PC-3 (cell line): ENCODE measurements at regions not wholly inside any gene's neighbourhood (a gene's known extent, or its start where the extent isn't known, plus 50 kb on each side); places are given as distances from the start of the nearest gene placed in this dataset.

ENCODE experiments used
- ATAC-seq: fragments of 200-7000 bp; cut with Tn5 transposase; 2 replicates; pipeline ENCODE4 v1.9.1; 2020; ENCODE audit warnings: mild to moderate bottlenecking, moderate library complexity
- BruUV-seq: library from RNA; stranded (reverse); fragments of 400-500 nt; replicated peaks from 2 replicates; lab custom pipeline; 2021; lab: Mats Ljungman, UMichigan
- CTCF ChIA-PET: fragments of 300-600 bp; sonication (Branson Sonifier 250); formaldehyde crosslinking; loops from one replicate; lab custom pipeline; 2022; ENCODE audit warnings: antibody characterized with exemption; lab: Charles Lee
- POLR2A ChIA-PET: fragments of 300-600 bp; sonication (Branson Sonifier 250); formaldehyde crosslinking; loops from one replicate; lab custom pipeline; 2022; ENCODE audit warnings: antibody characterized with exemption; ENCODE audit not compliant: unreplicated experiment; lab: Charles Lee
- DNase-seq: peaks from one replicate; pipeline ENCODE4 v3.0.0-alpha.2; 2015
- H2AFZ ChIP-seq: fragments of 300-600 bp; sonication (generic); 2 replicates; pipeline ENCODE4 v1.6.0; 2016; ENCODE audit warnings: antibody characterized with exemption, low read length
- H3F3A ChIP-seq: fragments of 300-600 bp; sonication (generic); one replicate; pipeline ENCODE4 v1.6.0; 2017; ENCODE audit warnings: antibody characterized with exemption, low read length, control low read depth, mild to moderate bottlenecking; ENCODE audit not compliant: unreplicated experiment
- H3K27ac ChIP-seq: fragments of 300-600 bp; sonication (generic); 2 replicates; pipeline ENCODE4 v1.5.1; 2016; ENCODE audit warnings: mild to moderate bottlenecking, low read length
- H3K27me3 ChIP-seq: fragments of 300-600 bp; sonication (generic); 2 replicates; pipeline ENCODE4 v1.6.1; 2016; ENCODE audit warnings: low read length, mixed read lengths
- H3K36me3 ChIP-seq: fragments of 300-600 bp; sonication (generic); 2 replicates; pipeline ENCODE4 v1.6.1; 2016; ENCODE audit warnings: low read depth, mixed run types, low read length, mixed read lengths
- H3K4me1 ChIP-seq: fragments of 300-600 bp; sonication (generic); 2 replicates; pipeline ENCODE4 v1.5.1; 2016; ENCODE audit warnings: low read length; ENCODE audit not compliant: insufficient read depth
- H3K4me2 ChIP-seq: fragments of 300-600 bp; sonication (generic); 2 replicates; pipeline ENCODE4 v1.6.0; 2016; ENCODE audit warnings: low read length
- H3K4me3 ChIP-seq: fragments of 300-600 bp; sonication (generic); 2 replicates; pipeline ENCODE4 v1.5.1; 2016; ENCODE audit warnings: mild to moderate bottlenecking, low read length, mixed read lengths
- H3K79me2 ChIP-seq: fragments of 300-600 bp; sonication (generic); 2 replicates; pipeline ENCODE4 v1.6.1; 2017; ENCODE audit warnings: low read length, mixed read lengths
- H3K9ac ChIP-seq: fragments of 300-600 bp; sonication (generic); 2 replicates; pipeline ENCODE4 v1.6.0; 2016; ENCODE audit warnings: mild to moderate bottlenecking, low read length
- H3K9me2 ChIP-seq: fragments of 300-600 bp; sonication (generic); replicated peaks from 2 replicates; pipeline ENCODE4 v1.6.1; 2016; ENCODE audit warnings: mixed run types, low read length, mixed read lengths
- H3K9me3 ChIP-seq: fragments of 300-600 bp; sonication (generic); 2 replicates; pipeline ENCODE4 v1.6.1; 2016; ENCODE audit warnings: low read length, mixed read lengths
- H4K20me1 ChIP-seq: fragments of 300-600 bp; sonication (generic); 2 replicates; pipeline ENCODE4 v1.6.1; 2016; ENCODE audit warnings: low read length, mixed read lengths
- EZH2 ChIP-seq: fragments of 300-600 bp; sonication (generic); IDR thresholded peaks from one replicate; pipeline ENCODE4 v1.6.1; 2017; ENCODE audit warnings: antibody characterized with exemption, mild to moderate bottlenecking, low read length; ENCODE audit not compliant: unreplicated experiment
- EZH2phosphoT487 ChIP-seq: fragments of 300-600 bp; sonication (generic); IDR thresholded peaks from 2 replicates; pipeline ENCODE4 v1.6.1; 2018; ENCODE audit warnings: mild to moderate bottlenecking, antibody characterized with exemption, low read length, borderline replicate concordance
- intact Hi-C: fragments of 100-400 bp; cut with micrococcal nuclease; formaldehyde crosslinking; loops from 2 replicates; pipeline ENCODE4 v1.9.0; 2023
- TF ChIP-seq, protein P1 (sequence below): fragments of 300-600 bp; sonication (generic); conservative IDR thresholded peaks from 2 replicates; pipeline ENCODE4 v1.5.1; 2017; ENCODE audit warnings: antibody characterized with exemption, low read depth, mild to moderate bottlenecking, low read length

DNA sequence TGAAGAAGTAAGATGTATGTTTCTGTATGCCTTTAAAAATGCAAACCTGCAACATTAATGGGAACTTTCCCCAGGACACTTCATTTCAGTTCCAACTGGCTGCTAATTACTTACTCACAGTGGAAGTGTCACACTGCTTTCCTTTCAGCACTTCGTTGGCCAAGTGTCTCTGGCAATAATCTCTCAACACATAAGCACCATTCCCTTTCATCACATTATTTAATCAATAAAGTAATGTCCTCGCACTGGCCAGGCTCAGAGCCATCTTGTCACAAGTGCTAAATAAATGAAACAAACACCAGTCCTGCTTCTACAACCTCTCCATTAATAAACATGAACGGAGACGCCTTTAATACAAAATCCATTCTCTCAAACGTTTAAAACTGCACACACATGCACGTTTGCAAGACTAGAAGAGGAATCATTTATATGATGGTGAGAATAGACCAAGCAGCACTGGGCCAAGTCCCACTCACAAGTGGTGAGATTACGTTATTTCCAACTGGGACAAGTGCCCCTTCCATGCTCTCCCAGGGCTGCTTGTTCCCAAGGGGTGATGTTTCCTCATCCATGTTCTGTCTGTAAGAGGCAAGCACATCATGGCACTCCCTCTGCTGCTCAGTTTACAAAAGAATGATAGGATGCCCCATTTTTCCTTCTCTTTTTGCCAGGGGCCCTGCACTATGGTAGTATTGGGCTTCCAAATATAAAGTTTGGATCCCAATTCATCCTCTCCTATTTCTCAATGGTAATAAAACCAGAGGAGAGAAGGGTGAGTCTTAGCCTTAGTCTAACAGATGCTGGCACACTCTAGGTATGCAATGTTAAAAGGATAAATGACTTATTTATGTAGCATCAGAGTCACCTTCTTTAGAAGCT is 56.8 kb upstream of the ETAA1 start:
- Histone ChIP-seq H3K79me2 (no peaks in the 10 kb centered on the region), H4K20me1 (no peaks in the 10 kb centered on the region), H3K27ac (no peak overlapping the region), H2AFZ (no peak overlapping the region), H3F3A (no peaks in the 10 kb centered on the region), H3K9me3 (no peaks in the 10 kb centered on the region), H3K9me2 (no peaks in the 10 kb centered on the region), H3K4me2 (no peak overlapping the region), H3K36me3 (no peaks in the 10 kb centered on the region), H3K27me3 (no peaks in the 10 kb centered on the region), H3K4me3 (no peak overlapping the region), H3K9ac (no peak overlapping the region), H3K4me1 (no peaks in the 10 kb centered on the region)
- no peak for TF ChIP-seq EZH2
- TF ChIP-seq, protein P1, sequence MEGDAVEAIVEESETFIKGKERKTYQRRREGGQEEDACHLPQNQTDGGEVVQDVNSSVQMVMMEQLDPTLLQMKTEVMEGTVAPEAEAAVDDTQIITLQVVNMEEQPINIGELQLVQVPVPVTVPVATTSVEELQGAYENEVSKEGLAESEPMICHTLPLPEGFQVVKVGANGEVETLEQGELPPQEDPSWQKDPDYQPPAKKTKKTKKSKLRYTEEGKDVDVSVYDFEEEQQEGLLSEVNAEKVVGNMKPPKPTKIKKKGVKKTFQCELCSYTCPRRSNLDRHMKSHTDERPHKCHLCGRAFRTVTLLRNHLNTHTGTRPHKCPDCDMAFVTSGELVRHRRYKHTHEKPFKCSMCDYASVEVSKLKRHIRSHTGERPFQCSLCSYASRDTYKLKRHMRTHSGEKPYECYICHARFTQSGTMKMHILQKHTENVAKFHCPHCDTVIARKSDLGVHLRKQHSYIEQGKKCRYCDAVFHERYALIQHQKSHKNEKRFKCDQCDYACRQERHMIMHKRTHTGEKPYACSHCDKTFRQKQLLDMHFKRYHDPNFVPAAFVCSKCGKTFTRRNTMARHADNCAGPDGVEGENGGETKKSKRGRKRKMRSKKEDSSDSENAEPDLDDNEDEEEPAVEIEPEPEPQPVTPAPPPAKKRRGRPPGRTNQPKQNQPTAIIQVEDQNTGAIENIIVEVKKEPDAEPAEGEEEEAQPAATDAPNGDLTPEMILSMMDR = no peak
- no peak for TF ChIP-seq EZH2phosphoT487
- DNase-seq (no peak), ATAC-seq (no peak)
- ChIA-PET POLR2A (no interaction called here), CTCF (no interaction called here)
- no TSS peak for BruUV-seq
- intact Hi-C loops = no loop called here

DNA sequence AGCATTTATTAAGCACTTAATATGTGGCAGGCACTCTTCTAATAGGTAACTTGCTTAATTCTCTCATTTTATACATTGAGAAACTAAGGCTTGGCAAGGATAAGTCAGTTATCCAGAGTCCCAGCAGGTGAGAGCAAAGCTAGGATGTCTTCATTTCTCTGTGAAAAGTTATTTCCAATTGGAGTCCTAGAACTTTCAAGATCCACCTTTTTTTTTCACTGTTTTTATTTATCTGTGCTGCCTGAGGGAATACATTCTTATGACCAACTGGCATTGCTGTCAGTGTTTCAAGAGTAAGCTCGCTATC is 56.2 kb upstream of the ETAA1 start:
- no peak for DNase-seq
- H4K20me1 ChIP-seq = no peaks in the 10 kb centered on the region
- H3K27ac ChIP-seq = no peak overlapping the region
- intact Hi-C loops = no loop called here
- no peak overlapping the region for H3K4me3 ChIP-seq
- POLR2A ChIA-PET = no interaction called here
- CTCF ChIA-PET = no interaction called here
- H3K79me2 ChIP-seq = no peaks in the 10 kb centered on the region
- no peak overlapping the region for H3K4me2 ChIP-seq
- no peaks in the 10 kb centered on the region for H3K27me3 ChIP-seq
- no peak overlapping the region for H3K9ac ChIP-seq
- no peaks in the 10 kb centered on the region for H3K9me2 ChIP-seq
- no peaks in the 10 kb centered on the region for H3F3A ChIP-seq
- no peak overlapping the region for H2AFZ ChIP-seq
- ATAC-seq = no peak
- TF ChIP-seq, protein P1 = no peak
- no peak for TF ChIP-seq EZH2phosphoT487
- TF ChIP-seq EZH2 = no peak
- no TSS peak for BruUV-seq
- no peaks in the 10 kb centered on the region for H3K36me3 ChIP-seq
- no peaks in the 10 kb centered on the region for H3K4me1 ChIP-seq
- no peaks in the 10 kb centered on the region for H3K9me3 ChIP-seq

GRCh38 chr2:67341336-67341735 is 55.8 kb upstream of the ETAA1 start:
- POLR2A ChIA-PET = no interaction called here
- ATAC-seq = no peak
- no peak for TF ChIP-seq EZH2phosphoT487
- TF ChIP-seq EZH2 = no peak
- TF ChIP-seq, protein P1 = no peak
- no peaks in the 10 kb centered on the region for H3K9me3 ChIP-seq
- H3K4me1 ChIP-seq = no peaks in the 10 kb centered on the region
- no peaks in the 10 kb centered on the region for H3K9me2 ChIP-seq
- no peaks in the 10 kb centered on the region for H3K27me3 ChIP-seq
- H3K4me3 ChIP-seq = no peak overlapping the region
- H3K27ac ChIP-seq = no peak overlapping the region
- H3K9ac ChIP-seq = no peak overlapping the region
- H3F3A ChIP-seq = no peaks in the 10 kb centered on the region
- BruUV-seq = no TSS peak
- H3K36me3 ChIP-seq = no peaks in the 10 kb centered on the region
- DNase-seq = no peak
- H2AFZ ChIP-seq = no peak overlapping the region
- H3K4me2 ChIP-seq = no peak overlapping the region
- CTCF ChIA-PET = no interaction called here
- no peaks in the 10 kb centered on the region for H3K79me2 ChIP-seq
- intact Hi-C loops = no loop called here
- no peaks in the 10 kb centered on the region for H4K20me1 ChIP-seq
